NCI-H2029 (cell line): ENCODE measurements at regions not wholly inside any gene's neighbourhood (a gene's known extent, or its start where the extent isn't known, plus 50 kb on each side); places are given as distances from the start of the nearest gene placed in this dataset.
"Not testable (repeated sequence)": the region's sequence is repeated elsewhere in the genome, so short reads cannot be mapped to it uniquely, and the experiment has no call there.

Source experiments
- DNase-seq: peaks from one replicate; lab custom pipeline; 2025; lab: John Stamatoyannopoulos, UW

DNA sequence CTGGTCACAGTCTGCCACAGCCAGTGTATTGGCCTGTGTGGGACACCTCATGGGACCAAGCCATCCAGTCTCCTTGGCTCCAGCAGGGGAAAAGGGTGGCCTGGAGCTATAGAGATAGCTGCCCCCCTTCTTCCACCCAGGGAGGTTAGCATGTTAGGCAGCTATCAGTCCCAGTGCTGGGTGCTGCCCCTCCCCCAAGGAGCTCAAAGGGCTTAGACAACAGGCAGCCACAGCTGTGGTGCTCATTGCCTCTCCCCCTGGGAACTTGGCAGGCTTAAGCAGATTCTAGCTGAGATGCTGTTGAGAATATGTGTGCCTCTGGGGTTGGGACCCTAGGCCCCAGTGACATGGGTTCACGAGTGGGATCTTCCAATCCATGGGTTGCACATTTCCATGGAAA lies 226.0 kb upstream of the PTGER4 start:
- no peak for DNase-seq

DNA sequence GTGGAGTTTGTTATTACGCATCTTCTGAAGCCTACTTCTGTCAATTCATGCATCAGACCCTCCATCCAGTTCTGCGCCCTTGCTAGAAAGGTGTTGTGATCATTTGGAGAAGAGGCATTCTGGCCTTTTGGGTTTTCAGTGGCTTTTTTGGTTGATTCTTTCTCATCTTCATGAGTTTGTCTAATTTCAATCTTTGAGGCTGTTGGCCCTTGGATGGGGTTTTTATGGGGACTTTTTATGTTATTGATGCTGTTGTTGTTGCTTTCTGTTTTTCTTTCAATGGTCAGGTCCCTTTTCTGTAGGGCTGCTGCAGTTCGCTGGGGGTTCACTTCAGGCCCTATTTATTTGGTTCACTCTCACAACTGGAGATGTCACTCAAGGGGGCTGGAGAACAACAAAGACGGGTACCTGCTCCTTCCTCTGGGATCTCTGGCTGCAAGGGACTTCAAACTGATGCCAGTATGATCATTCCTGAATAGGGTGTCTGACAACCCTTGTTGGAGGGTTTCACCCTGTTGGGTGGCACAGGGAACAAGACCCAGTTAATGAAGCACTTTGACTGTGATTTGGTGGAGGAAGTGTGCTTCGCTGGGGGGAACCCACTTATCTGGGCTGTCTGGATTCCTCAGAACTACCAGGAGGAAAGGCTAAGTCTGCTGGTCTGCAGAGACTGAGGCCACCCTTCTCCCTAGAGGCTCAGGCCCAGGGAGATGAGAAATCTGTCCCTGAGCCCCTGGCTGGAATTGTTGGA lies 226.7 kb upstream of the PTGER4 start:
- no peak for DNase-seq

DNA sequence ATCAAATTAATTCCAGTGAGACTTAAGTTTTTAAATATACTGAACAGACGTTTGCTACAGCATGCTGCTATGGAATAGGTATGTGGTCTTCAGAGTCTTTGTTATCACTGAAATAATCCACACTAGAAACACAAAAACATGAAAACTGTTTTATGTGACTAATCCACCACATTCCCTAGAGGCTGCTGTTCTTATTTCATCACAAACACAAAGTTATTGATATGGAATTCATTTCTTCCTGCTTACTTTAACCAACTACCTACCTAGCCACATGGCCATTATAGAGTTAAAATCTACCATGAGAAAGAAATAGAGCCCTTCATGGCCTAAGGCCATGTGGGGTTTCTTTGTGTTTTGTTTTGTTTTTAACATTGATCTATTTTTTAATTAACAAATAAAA lies 232.3 kb upstream of the PTGER4 start:
- no peak for DNase-seq

DNA sequence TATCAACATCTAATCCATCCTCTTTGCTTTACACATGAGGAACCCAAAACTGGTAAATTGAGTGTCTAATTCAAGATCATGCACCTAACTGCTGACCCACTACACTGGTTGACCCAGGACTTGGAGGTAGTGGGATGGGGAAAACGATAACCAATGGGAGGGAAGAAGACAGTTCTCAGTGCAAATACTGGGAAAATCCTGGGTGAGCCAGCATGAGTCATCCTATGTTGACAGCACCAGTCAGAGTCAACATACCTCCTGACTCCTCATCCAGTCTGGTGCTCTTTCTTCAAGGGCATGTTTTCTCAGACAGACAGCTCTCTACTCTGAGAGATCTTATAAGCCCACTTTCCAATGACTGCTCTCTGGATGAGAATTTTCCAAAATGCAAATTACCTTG lies 232.8 kb upstream of the PTGER4 start:
- DNase-seq, result no peak

DNA sequence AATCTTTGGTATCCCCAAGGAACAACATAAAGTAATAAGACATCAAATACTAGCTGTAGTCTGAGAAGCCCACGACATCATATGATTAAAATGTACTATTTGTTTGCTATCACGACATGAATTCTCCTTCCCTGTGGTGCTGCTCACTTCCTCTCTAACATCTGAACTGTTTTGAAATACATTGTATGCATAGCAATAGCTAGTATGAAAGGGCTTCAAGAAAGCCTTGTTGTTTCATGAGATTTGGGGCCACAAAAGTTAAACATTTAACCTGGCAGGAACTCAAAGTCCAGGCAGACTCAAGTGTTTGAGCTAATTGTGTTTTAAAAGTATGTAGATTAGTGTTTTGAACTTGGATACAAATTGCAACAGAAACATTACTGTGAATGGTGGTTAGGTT lies 237.4 kb upstream of the PTGER4 start:
- DNase-seq, result no peak

DNA sequence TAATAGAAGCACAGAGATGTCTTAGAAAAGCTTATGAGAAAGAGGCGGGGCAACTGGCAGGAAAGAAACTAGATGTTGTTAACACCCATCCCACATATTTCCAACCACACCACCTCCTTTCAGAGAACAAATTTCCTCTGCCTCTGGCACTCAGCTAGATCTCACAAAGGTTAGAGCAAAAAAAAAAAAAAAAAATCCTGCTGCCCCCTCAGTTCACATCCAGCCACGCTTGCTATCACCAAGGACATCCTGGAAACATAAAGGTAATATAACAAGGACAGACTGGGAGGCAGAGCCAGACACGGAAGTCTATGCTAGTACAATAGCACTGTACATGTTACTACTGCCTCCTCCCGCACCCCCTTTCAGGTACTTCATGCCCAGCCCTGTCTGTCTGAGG lies 238.0 kb upstream of the PTGER4 start:
- no peak for DNase-seq

DNA sequence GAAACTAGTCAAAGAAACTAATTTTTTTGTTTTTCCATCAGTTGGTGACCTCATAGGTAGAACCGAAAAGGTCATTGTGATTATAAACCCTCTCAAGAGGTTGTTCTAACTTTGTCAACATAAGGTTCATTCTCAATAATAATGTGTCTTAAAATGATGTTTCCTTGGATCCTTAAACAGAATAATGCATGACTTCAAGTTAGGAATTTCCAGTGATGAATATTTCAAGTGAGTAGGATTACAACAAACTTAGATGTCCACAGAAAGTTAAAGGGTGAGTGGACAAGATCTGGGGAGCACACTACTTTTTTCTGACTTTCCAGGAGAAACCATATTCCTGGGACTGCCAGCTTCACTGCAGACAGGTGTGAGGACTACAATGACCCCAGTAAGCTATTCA lies 239.0 kb upstream of the PTGER4 start:
- DNase-seq, result no peak

DNA sequence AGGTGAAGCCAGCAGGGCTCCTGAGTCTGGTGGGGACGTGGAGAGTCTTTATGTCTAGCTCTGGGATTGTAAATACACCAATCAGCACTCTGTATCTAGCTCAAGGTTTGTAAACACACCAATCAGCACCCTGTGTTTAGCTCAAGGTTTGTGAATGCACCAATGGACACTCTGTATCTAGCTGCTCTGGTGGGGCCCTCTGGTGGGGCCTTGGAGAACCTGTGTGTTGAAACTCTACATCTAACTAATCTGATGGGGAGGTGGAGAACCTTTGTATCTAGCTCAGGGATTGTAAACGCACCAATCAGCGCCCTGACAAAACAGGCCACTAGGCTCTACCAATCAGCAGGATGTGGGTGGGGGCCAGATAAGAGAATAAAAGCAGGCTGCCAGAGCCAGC lies 240.6 kb upstream of the PTGER4 start:
- not testable (repeated sequence) for DNase-seq

DNA sequence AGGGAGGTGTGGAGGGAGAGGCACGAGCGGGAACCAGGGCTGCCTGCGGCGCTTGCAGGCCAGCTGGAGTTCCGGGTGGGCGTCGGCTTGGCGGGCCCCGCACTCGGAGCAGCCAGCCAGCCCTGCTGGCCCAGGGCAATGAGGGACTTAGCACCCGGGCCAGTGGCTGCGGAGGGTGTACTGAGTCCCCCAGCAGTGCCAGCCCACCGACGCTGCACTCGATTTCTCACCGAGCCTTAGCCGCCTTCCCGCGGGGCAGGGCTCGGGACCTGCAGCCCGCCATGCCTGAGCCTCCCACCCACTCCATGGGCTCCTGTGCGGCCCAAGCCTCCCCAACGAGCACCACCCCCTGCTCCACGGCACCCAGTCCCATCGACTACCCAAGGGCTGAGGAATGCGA lies 241.1 kb upstream of the PTGER4 start:
- DNase-seq, result not testable (repeated sequence)

DNA sequence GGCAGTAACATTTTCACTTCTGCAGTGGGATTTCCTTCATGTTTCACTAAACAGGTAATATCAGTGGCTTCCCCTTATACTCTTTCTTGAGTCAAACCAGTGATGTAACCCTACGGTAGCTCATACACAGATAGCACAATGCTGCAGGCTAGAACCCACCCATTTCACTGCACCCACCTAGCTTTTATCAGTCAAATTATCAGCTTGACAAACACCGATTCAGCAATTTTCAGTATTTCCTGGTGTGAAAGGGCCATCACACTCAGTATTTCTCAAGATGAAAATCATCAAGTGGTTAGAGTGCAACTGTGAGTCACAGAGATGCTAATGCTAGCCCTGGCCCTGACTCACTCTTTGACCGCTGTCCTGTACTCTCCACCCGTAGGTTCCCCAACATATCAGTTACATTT lies 242.3 kb upstream of the PTGER4 start:
- no peak for DNase-seq

DNA sequence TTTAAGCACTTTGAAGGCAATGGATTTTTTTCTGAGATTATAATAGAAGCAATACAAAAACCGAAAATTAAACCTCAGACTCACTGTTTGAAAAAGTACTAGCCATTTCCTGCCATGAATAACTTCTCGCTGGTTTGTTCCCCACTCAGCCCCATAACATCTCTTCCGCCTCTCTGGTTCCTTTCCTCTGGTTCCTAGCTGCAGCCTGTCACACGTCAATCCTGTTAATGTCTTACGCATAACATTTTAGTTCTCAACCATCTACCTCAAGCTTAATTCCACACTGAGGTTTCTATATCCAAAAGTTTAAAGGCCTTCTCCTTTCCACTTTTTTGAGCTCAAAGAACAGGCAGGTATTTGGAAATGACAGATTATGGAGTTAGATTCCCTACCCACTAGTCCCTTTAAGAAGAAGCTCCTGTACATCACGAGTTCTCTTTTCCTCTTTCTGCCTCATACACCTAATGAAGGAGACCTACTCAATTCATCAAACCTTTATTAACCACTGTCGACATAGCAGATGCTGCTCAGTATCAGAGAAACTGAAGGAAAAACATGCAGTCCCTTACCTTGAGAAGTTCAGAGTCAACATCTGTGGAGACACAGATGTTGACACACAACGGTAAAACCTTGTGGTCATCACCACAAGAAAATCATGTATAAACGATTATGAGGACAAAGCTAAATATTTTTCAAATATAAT lies 243.0 kb upstream of the PTGER4 start:
- no peak for DNase-seq

DNA sequence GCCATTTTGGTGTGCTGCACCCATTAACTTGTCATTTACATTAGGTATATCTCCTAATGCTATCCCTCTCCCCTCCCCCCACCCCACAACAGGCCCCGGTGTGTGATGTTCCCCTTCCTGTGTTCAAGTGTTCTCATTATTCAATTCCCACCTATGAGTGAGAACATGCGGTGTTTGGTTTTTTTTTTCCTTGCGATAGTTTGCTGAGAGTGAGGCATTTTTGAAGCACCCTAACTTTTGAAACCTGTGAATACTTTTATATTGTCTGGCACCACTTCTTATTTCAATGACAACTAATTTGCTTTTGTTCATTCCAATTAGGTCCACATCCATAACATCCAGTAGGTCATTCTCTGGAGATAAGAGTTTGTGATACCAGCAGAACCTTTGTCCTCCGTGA lies 244.0 kb upstream of the PTGER4 start:
- DNase-seq, result not testable (repeated sequence)

DNA sequence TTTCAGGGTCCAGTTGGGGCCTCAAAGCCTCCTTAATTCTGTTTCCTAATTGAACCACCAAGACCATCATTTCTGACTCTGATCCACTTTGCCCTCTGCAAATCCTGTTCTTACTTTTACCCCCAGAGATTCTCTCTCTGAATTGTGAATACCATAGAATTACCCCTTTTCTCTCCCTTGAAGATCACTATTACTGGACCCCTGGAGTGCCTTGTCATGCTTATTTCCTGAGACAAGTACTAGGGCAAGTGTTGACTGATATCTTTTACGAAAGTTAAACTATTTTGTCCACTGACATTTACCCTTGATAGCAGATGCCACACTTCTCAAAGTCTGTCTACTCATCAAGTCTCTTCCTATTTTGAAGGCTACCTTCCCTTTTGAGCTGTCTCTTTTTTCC lies 246.9 kb upstream of the PTGER4 start:
- no peak for DNase-seq

DNA sequence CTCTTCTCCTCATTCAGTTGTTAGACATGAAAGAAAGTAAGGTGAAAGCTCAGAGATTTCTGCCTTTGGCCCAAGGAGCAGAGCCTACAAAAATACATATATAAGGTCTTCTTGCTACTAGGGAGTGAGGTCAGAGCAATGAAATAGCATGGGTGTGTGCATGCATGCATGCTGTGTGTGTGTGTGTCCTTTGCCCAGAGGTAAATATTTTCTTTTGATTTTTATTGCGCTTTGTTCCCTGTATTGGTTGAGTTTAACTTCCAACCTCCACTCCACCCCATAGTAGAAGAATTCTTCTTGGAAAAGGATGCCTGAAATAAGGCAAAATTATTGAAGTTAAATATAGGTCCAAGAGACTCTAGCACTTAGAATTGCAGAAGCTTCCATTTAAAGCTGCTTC lies 248.0 kb upstream of the PTGER4 start:
- no peak for DNase-seq

DNA sequence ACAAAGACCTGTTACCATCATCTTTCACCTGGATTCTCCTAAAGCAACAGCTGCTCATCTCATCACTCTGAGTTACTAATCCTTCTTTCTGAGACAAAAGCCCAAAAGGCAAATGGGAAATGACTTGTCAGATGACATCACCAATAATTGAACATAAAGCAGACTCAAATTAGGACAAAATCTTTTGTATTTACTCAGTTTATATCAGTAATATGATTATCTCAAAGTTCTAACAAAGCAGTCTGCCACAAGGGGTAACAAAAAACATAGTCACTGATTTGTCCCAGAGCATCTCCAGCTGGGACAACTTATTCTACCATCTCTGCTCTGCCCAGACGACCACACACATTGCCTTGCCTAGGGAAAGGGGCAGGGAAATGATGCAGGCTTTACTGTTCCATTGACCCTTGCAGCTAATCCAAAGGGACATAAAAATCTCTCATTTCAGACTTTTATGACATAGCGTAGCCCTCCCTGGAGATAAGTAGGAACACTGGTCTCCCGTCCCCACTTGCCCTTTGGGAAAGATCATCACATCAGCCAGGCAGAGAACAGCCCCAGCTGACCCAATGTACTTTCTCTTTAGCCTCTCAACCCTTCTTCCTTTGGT lies 249.5 kb upstream of the PTGER4 start:
- DNase-seq, result no peak

DNA sequence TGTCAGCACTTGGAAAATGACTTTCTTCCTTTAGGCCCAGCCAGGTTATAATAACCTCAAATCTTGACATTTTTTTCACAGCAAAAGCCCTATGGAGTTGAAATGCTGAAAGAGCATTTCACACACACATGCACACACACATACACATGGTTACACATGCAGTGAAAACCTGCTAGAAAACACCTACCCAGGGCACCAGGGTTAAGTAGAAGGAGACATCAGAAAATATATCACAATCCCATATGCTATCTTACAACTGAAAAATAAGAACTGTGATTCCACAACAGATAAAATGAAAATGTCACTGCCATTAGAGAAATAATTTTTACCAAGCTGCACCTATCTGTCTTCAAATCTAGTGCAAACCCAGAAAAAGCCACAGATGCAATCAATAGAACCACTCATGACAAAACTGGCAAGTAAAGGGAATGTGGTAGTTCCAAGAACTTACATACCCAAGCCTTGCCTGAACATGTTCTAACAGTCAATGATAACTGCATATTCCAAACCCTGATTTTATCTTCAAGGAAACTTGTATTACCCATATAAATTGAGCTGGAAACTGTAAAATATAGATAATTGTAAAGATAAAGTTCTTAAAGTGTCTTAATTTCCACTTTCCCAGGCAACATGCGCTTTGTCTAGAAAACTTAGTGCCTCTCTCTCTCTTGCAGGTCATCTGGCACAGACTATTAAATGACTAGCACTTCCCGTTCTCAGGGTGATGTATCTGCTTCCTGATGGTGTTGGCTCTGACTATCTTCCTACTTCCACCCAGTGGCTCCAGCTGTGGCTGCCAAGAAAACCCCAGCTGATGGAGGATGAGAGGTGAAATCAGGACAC lies 250.2 kb upstream of the PTGER4 start:
- DNase-seq, result no peak

DNA sequence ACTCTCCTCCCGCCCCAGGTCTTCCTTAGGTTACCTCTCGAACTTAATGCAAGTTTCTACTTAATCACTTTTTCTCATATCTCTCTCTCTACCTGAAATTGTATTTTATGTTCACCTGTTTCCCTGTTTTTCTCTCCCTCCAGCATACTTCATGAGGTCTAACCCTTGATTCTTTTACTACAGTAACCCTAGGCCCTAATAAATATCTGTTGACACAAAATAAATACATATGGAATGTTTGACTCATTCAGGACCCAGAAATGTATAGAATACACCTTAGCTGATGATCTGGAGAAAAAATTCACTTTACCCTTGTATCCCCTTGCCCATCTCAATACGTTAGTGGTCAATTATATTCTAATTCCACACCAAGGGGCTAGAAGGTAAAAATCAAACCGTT lies 250.9 kb upstream of the PTGER4 start:
- DNase-seq, result no peak

DNA sequence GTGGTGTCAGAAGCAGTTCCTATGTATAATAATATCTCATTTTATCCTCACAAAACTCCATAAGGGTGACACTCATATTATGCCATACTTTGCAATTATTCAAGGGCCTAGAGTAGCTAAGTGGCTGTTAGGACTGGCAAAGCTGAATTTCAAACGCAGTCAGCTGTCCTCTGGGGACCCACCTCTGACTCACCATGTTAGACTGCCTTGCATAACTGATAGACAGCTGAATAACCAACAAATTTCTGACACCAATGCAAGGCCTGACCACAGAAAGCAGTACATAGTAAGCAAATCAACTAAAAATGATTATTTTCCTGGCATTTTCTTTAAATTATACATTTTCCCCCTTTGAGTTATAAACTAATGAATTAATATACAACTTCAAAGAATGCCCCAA lies 251.6 kb upstream of the PTGER4 start:
- no peak for DNase-seq

DNA sequence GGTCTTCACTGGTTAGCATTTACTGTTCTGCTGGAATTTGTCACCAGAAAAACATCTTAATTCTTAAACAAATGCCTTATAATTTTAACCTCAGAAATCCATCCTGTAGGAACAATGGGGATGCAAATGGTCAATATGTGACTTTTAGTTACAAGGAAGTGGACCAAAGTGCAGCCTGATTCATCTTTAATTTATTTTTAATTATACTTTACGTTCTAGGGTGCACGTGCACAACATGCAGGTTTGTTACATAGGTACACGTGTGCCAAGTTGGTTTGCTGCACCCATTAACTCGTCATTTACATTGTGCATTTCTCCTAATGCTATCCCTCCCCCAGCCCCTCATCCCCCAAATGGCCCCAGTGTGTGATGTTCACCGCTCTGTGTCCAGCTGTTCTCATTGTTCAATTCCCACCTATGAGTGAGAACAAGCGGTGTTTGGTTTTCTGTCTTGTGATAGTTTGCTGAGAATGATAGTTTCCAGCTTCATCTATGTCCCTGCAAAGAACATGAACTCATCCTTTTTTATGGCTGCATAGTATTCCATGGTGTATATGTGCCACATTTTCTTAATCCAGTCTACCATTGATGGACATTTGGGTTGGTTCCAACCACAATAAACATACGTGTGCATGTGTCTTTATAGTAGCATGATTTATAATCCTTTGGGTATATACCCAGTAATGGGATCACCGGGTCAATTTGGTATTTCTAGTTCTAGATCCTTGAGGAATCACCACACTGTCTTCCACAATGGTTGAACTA lies 262.5 kb upstream of the PTGER4 start:
- DNase-seq, result not testable (repeated sequence)

DNA sequence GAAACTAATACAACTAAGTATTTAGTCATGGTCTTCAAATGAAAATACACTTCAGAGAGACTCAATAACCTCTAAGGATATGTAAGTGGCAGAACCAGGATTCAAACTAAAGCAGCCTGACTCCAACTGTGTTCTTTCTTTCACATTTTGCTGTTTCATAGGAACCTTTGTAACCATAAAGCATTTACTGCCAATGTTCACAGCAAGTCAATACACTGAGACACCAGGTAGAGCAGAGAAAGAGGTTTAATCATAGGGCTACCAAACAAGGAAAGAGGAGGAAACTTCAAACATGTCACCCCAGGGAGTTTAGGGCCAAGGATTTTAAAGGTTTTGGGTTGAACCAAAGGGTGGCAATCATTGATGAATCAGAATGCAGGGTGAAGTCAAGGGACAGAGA lies 263.1 kb upstream of the PTGER4 start:
- no peak for DNase-seq

DNA sequence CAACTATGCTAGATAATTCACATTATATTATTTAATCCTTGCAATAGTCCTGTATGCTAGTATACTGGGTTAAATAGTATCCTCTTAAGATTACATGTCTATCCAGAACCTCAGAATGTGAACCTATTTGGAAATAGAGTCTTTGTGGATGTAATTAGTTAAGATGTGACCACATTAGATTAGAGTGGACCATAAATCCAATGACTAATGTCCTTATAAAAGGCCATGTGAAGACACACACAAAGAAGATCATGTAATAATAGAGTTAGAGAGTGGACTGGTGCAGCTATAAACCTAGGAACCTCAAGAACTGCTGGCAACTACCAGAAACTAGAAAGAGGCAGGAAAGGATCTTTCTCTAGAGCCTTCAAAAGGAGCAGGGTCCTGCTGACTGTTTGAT lies 263.6 kb upstream of the PTGER4 start:
- DNase-seq, result no peak

DNA sequence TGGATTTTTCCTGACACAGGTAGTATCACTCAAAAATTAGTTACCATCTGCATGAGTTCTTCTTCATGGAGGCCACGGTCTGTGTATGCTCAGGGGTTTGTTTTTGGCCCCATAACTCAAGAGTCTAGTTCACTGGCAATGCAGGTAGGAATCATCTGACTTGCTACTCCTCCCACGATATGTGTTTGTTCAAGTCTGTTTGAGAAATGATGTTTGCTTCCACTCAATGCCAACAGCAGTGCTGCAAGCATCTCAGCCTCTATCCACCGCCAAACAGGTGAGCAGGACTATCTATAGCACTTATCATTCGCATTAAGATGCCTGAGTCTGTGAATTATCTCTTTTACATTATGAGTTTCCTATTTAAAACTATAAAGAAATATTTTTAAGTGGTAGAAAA lies 264.8 kb upstream of the PTGER4 start:
- DNase-seq, result no peak
